Stimulated activated CD8-positive, alpha-beta memory T cell treated with anti-CD3 and anti-CD28 coated beads, Interleukin-12 subunit alpha, Interleukin-12 subunit beta, amount 100 ng/mL, for 4 hours (primary cell): ENCODE measurements at regions not wholly inside any gene's neighbourhood (a gene's known extent, or its start where the extent isn't known, plus 50 kb on each side); places are given as distances from the start of the nearest gene placed in this dataset.
"Not testable (repeated sequence)": the region's sequence is repeated elsewhere in the genome, so short reads cannot be mapped to it uniquely, and the experiment has no call there.

Experiments used
- DNase-seq: peaks from one replicate; pipeline ENCODE4 v3.0.0-alpha.2; 2020; ENCODE audit warnings: low read depth

DNA sequence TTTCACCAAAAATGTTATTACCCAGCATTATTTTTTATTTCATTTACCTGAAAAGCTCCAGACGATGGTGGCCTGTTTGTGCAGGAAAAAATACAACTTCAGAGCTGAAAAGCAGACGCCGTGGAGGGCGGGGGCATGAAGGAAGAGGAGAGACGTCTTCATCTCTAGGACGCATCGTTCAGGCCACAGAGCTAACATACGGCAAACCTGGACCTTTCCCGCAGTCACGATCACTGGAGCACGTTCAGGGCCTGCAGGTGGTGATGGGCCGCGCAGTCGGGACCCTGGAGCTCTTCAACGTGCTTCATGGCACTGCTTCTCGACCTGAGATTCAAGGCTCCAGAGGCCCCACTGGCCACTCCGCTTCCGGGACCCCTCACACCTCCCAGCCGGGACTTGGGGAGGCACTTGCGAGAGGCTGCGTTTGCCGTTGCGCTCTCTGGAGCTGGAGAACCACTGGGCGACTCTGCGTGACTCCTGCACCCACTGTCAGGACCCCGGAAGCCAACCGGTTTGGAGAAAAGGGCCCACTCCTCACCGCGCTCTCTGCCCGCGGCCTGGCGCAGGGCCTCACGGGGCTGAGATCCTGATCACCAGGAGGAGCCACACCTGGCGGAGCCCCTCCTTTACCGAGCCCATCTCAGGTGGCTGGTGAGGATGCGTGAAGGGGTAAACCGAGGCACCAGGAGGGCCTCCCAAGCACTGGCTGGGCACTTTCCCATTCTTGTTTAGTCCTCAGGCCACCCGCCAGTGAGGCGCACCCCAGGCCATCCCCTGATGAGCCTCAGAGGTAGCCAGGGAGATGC lies 164.4 kb upstream of the AFDN start:
- DNase-seq, result no peak

GRCh38 chr6:167662881-167663205 lies 163.9 kb upstream of the AFDN start:
- DNase-seq, result no peak

GRCh38 chr6:167663316-167663715 lies 163.4 kb upstream of the AFDN start:
- DNase-seq, result no peak

DNA sequence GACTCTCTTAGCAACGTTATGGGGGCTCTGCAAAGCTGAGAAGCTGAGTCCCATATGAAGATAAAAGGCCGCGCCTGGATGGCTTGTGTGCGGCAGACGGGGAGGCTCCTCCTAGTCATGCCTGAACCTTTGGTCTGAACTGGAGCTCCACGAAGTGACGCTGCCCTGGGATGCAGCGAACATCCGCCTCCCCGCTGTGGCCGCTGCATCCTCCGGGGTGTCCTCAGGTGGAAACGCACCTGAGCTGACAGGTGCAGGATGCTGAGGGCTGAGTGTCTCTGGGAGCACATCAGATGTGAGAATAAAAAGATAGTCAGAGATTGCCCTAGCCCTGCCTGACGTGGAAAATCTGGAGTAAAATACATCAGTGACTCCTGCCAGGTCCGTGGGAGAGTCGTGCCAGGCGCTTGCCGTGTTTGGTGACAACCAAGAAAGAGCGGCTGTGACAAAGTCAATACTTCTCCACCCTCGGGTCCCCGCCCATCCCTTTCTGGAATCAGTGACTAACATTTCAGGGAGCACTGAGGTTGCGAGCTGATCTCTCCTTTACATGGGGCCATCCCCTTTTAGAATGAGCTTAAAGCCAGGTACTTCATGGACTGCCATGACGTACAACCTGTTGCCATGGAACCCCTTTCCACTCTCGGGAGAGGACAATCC lies 162.8 kb upstream of the AFDN start:
- no peak for DNase-seq

DNA sequence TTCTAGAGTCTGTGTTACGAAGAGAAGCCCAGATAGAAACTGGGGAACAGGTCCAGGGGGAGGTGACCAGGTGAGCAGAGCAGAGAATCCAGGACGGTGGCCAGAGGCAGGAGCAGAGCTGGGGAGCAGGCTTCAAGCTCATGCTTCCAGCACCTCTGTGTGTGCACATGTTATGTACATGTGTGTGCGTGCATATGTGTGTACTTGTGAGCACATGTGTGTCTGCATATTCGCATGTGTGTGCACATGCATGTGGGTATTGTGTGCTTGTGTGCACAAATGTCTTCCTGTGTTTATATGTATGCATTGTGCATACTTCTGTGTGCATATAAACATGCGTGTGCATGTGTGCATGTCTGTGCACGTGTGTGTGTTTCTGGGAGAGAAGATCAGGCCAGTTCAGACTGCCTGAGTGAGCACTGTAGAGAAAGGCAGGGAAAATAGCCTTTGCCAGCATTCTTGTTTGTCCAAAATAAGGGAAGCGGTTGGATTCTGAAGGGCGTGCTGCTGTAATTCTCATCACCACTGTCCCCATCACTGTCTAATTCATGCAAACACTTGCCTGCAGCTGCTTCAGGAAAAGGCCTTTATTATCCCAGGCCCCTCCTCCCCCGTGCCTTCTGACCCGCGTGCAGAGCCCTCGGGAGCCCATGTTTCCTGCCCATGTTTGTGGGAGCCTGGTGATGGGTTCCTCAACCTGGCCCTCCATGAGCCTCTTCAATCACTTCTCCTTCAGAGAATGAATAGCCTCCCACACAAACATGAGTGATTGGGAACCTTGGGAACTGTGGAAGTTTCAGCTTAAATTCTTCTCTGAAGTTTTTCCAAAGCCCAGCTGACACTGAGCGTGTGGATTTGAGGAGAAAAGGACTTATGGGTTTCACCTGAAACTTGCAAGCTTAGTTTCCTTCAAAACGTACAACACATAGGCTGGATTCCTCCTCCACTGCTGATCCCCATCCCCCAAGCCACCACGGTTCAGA lies 161.7 kb upstream of the AFDN start:
- no peak for DNase-seq

GRCh38 chr6:167665698-167666330 lies 160.9 kb upstream of the AFDN start:
- no peak for DNase-seq

DNA sequence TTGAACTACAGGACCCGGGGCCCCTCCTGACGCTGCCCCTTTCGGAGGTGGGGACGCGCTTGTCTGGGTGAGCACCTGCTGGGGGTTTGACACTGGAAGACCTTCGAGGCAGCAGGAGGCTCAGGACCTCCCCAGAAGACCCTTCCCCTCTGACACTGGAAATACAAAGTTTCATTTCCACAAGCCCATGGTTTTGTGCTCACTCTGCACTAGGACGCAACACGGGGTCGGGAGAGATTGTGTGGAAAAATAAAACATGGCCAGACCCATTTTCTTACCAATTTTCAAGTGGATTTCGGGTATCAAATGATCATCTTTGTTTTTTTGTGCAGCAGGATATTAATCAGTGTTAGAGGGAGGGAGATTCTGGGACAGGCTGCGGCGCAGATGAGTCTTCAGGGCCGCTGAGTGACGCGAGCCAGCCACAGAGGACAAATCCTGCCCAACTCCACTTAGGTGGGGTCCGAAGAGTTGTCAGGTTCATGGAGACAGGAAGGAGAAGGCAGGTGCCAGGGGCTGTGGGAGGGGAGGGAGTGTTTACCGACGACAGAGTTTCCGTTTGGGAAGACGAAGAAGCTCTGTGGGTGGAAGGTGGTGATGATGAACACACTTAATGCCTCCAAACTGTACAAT lies 160.0 kb upstream of the AFDN start:
- no peak for DNase-seq

- no peak for DNase-seq
These were observed 159.3 kb upstream of the AFDN start for GRCh38 chr6:167667204-167668018.

DNA sequence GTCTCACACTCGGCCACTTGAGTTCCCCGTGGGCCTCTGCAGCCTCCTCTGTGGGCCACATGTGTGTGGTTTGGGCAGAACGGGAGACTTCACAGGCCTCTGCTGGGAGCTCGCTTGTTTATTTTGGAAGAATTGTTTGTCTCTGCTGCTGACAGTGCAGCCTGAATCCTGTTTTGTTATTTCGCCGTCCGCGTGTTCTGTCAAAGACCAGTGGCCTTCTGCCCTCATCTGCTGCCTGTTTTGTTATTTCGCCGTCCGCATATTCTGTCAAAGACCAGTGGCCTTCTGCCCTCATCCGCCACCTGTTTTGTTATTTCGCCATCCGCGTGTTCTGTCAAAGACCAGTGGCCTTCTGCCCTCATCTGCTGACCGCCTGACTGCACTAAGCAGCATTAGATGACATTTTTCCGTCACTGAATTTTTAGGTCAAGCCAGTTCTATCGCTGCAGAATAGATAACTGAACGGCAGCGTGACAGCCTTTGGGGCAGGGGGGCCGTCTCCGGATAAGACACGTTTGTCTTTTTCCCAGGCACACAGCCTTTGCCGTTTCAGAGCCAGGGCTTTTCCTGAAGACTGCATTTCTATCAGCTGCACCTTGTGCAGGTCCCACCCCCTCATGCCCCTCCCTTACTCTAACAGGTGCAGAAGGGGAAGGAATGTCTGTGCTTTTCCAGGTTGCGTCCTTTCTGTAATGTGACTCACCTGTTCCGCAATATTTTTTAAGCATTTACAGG lies 158.5 kb upstream of the AFDN start:
- no peak for DNase-seq

DNA sequence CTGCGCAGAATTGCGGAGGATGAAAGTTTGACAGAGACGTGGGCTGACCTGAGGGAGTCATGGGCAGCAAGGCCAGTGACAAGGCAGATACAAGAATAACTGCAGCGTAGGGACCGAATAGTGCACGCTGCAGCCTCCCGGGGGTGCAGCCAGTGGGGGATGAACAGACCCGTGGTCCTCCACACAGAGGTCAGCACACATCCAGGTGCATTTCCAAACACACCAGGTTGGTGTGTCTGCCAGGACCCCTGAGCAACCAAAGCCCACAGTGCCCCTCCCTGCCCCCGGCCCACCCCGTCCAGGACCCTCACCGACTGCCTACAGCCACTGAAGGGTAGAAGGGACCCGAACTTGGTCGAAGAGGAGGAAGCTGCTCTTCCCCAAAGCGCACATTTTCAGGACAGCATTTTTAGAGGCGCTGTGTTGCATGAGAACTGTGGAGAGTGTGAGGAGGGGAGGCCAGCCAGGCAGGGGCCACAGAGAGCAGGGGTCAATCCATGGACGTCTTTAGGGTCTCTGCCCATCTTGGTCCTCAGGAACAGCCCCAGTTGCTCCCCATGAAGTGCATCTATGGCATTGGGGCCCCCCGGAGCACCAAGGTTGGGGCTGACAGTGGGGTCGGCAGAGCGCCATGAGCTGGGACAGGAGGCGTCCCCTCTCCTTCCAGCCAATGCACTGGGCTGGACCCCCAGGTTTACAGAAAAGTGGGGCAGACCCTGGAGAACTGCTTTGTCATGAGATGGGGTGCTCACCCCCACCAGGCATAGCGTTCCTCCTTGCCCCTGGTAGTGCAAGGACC lies 157.8 kb upstream of the AFDN start:
- no peak for DNase-seq

DNA sequence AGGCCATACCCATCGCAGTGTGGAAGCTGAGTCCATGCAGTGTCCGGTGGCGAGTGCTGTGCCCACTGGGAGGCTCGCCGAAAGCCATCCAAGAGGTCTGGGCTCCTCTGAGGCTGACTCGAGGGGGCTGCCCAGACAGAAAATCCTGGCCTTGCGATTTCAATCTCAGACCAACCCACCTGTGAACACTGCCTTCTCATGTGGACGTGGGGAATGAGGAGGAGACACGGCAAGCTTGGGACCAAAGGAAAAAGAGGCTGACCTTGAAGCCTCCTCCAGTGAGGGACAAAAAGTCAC lies 157.2 kb upstream of the AFDN start:
- no peak for DNase-seq

GRCh38 chr6:167669870-167670802 lies 156.6 kb upstream of the AFDN start:
- no peak for DNase-seq

GRCh38 chr6:167670938-167671338 lies 155.8 kb upstream of the AFDN start:
- no peak for DNase-seq

GRCh38 chr6:167671379-167671976 lies 155.2 kb upstream of the AFDN start:
- not testable (repeated sequence) for DNase-seq

DNA sequence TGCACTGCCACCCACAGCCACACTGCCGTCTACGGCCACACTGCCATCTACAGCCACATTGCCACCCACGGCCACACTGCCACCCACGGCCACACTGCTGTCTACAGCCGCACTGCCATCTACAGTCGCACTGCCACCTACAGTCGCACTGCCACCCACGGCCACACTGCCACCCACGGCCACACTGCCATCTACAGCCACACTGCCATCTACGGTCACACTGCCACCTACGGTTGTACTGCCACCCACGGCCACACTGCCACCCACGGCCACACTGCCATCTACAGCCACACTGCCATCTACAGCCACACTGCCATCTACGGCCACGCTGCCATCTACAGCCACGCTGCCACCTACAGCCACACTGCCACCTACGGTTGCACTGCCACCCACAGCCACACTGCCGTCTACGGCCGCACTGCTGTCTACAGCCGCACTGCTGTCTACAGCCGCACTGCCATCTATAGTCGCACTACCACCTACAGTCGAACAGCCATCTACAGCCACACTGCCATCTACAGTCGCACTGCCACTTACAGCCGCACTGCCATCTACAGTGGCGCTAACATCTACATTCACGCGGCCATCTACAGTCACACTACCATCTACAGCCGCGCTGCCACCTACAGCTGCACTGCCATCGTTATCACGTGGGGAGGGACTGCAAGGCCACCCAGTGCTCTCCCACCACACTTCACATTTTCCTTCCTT lies 154.6 kb upstream of the AFDN start:
- DNase-seq, result no peak

- DNase-seq, result no peak
These were observed 154.0 kb upstream of the AFDN start for GRCh38 chr6:167672738-167673137.

DNA sequence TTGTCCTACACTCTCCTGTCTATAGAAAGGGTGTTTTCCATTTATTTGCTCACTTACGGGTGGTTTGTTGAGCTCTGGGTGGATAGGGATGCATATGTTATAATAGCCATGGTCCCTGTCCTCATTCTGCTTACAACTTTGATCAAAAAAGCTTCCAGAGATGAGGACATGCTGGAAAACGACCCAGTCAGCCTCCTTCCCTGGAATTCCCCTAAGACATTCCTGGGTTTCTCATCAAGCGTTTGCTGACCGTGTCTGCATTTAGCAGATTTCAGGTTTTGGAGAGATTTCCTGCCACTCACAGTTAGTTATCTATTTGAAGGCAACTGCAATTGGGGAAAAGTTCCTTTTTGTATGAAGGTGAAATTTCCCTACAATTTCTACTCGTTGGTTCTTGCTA lies 152.8 kb upstream of the AFDN start:
- DNase-seq, result no peak
